Gastrocnemius medialis (tissue), 4 donors: ENCODE measurements at regions not wholly inside any gene's neighbourhood (a gene's known extent, or its start where the extent isn't known, plus 50 kb on each side); places are given as distances from the start of the nearest gene placed in this dataset.

Experiments used
- ATAC-seq, 2 donors: fragments of 150-250 bp; one replicate each; pipeline ENCODE4 v1.9.1; 2016
- DNase-seq, 2 donors: peaks; one replicate each; pipeline ENCODE4 v3.0.0-alpha.2; 2019
- H3K27ac ChIP-seq, 4 donors: fragments of 200-600 bp; sonication (generic); 1 replicate in 1 of 4; 2 replicates in 3 of 4; pipeline ENCODE4 v1.5.1; 2016 to 2018; ENCODE audit warnings: mild to moderate bottlenecking in 2 of 4, moderate library complexity in 1 of 4
- H3K27me3 ChIP-seq, 3 donors: fragments of 200-600 bp; sonication (generic) in 2 of 3; 1 replicate in 1 of 3; 2 replicates in 2 of 3; pipeline versions ENCODE4 v1.5.1 to v1.6.0; 2016 to 2019; ENCODE audit warnings: mild to moderate bottlenecking in 1 of 3, moderate library complexity in 1 of 3
- H3K36me3 ChIP-seq, 2 donors: fragments of 200-600 bp; sonication (generic) in 1 of 2; one replicate each; pipeline ENCODE4 v1.5.1; 2017 to 2018
- H3K4me1 ChIP-seq, 2 donors: fragments of 200-600 bp; sonication (generic) in 1 of 2; one replicate each; pipeline ENCODE4 v1.5.1; 2016 to 2017; ENCODE audit warnings: mild to moderate bottlenecking in 2 of 2
- H3K4me3 ChIP-seq, 4 donors: fragments of 200-600 bp; sonication (generic) in 3 of 4; 1 replicate in 1 of 4; 2 replicates in 3 of 4; pipeline ENCODE4 v1.5.1; 2016 to 2019; ENCODE audit warnings: mild to moderate bottlenecking in 2 of 4
- H3K9me3 ChIP-seq, 3 donors: fragments of 200-600 bp; sonication (generic) in 2 of 3; 1 replicate in 1 of 3; 2 replicates in 2 of 3; pipeline ENCODE4 v1.5.1; 2016 to 2019
- POLR2A ChIP-seq, 2 donors: fragments of 450-650 bp; IDR thresholded peaks; one replicate each; pipeline ENCODE4 v1.6.1; 2017; ENCODE audit warnings: antibody characterized with exemption in 2 of 2, mild to moderate bottlenecking in 2 of 2, moderate library complexity in 2 of 2
- in situ Hi-C, 4 donors: fragments of 200-750 bp; cut with MboI; loops; one replicate each; pipeline versions ENCODE4 v1.15.0 to v1.8.0; 2017; ENCODE audit warnings: low sequenced_read_pairs in 4 of 4
- intact Hi-C: fragments of 100-400 bp; cut with DNase I; formaldehyde crosslinking; loops from one replicate; pipeline ENCODE4 v1.15.1; 2023; ENCODE audit warnings: low total_unique reads
- TF ChIP-seq, protein P1 (sequence below), 5 experiments: fragments of 450-650 bp in 3 of 5; fragments of 200-600 bp in 2 of 5; sonication (generic) in 2 of 5; IDR thresholded peaks in 4 of 5; conservative IDR thresholded peaks in 1 of 5; 1 replicate in 4 of 5; 2 replicates in 1 of 5; pipeline ENCODE4 v1.5.1; 2016 to 2019; ENCODE audit warnings: antibody characterized with exemption in 5 of 5, mild to moderate bottlenecking in 3 of 5, moderate library complexity in 3 of 5

DNA sequence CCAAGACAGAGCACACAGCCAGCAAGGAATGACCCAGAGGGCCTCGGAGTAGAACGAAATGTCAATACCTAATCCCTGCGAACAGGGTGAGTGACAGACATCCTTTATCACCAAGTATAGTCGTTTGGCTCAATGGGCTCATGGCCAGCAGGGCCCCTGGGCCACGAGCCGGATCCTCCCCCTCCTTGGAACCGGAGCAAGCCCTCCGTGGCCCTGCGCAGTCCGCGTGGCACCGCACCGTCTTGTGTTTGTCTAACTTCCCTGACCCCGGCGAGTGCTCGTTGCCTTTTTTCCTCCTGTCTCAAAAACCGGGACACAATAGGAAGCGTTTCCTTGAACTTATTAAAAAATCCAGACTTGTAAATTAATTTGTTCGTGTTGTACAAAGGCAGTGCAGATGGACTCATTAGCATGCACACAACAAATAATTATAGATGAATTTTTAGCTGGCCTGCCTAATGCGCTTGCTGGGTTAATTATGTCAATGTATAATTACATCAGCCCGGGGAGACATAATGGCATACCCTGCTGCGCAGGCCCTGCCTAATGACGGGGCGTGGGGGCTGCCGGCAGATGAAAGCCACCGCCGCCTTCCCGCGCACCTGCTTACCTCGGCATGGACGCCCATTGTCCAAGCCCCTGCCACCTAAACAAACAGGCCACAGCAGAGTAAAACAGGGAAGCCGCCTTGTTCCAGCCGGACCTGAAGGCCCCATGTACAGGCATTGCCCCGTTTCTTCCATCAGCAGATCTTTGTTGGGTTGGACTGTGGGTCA is 81.6 kb downstream of the PHETA1 start:
- Histone ChIP-seq H3K4me3 (no peak overlapping the region), H3K4me1 (no peaks in the 10 kb centered on the region), H3K27ac (no peak overlapping the region), H3K9me3 (no peaks in the 10 kb centered on the region), H3K36me3 (no peaks in the 10 kb centered on the region), H3K27me3 (no peaks in the 10 kb centered on the region)
- in situ Hi-C loops = no loop called here
- TF ChIP-seq POLR2A (IDR thresholded peaks at IDR 0.05) = no peak
- TF ChIP-seq, protein P1, sequence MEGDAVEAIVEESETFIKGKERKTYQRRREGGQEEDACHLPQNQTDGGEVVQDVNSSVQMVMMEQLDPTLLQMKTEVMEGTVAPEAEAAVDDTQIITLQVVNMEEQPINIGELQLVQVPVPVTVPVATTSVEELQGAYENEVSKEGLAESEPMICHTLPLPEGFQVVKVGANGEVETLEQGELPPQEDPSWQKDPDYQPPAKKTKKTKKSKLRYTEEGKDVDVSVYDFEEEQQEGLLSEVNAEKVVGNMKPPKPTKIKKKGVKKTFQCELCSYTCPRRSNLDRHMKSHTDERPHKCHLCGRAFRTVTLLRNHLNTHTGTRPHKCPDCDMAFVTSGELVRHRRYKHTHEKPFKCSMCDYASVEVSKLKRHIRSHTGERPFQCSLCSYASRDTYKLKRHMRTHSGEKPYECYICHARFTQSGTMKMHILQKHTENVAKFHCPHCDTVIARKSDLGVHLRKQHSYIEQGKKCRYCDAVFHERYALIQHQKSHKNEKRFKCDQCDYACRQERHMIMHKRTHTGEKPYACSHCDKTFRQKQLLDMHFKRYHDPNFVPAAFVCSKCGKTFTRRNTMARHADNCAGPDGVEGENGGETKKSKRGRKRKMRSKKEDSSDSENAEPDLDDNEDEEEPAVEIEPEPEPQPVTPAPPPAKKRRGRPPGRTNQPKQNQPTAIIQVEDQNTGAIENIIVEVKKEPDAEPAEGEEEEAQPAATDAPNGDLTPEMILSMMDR (IDR thresholded peaks at IDR 0.05 in 4 of 5, conservative IDR thresholded peaks at IDR 0.05 in 1 of 5) = no peak
- no peak for DNase-seq
- intact Hi-C loops = no loop called here
- no peak for ATAC-seq

DNA sequence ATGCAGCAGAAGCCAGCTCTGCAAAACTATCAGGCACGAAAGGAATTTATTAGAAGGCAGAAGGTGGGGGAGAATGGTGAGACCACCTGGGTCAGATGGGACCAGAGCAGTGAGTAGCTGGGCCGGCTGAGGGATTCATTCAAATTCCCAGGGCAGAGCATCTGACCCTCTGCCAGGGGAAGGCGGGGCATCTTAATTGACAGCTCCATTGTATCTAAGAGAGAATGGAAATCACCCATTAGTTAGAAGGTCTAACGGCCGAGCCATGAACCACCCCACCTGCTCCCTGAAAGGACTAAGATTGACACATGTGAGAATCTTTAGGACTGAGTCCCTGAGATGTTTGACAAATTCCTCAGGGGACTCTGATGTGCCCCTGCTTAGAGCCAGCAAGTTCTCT is 83.7 kb downstream of the PHETA1 start:
- in situ Hi-C loops (no loop called here), intact Hi-C loops (no loop called here)
- Histone ChIP-seq H3K27ac (no peak overlapping the region), H3K9me3 (no peaks in the 10 kb centered on the region), H3K27me3 (peaks cover 0 to 7% (median 2%) of the 10 kb centered on the region in 3 donors), H3K36me3 (no peaks in the 10 kb centered on the region), H3K4me1 (no peaks in the 10 kb centered on the region), H3K4me3 (no peak overlapping the region)
- no peak for TF ChIP-seq POLR2A (IDR thresholded peaks at IDR 0.05)
- TF ChIP-seq, protein P1 (IDR thresholded peaks at IDR 0.05 in 4 of 5, conservative IDR thresholded peaks at IDR 0.05 in 1 of 5) = no peak
- no peak for DNase-seq
- ATAC-seq = no peak

DNA sequence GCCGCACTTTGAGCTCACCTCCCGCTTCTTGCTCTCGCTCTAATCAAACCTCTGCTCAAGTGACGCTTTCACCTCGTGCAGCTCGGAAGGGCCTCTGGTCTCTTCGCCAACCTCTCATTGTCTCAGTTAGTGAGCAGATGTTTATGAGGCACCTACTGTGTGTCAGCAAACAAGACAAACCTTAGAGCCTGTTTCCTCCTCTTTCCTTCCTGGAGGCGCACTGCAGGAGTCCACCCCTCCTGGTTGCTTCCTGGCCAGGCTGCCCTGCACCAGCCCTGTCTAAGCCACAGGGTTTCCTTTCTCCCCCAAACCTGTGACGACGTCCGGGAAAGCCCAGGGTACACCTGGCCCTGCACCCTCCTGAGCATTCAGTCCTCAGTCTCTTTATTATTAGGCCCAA is 84.2 kb downstream of the PHETA1 start:
- H3K4me3 ChIP-seq = no peak overlapping the region
- TF ChIP-seq POLR2A (IDR thresholded peaks at IDR 0.05) = no peak
- TF ChIP-seq, protein P1 (IDR thresholded peaks at IDR 0.05 in 4 of 5, conservative IDR thresholded peaks at IDR 0.05 in 1 of 5) = no peak
- H3K27me3 ChIP-seq = peaks cover 0 to 7% (median 4%) of the 10 kb centered on the region in 3 donors
- ATAC-seq (no peak), DNase-seq (no peak)
- in situ Hi-C loops (no loop called here), intact Hi-C loops (no loop called here)
- no peaks in the 10 kb centered on the region for H3K4me1 ChIP-seq
- H3K9me3 ChIP-seq = no peaks in the 10 kb centered on the region
- H3K27ac ChIP-seq = no peak overlapping the region
- H3K36me3 ChIP-seq = no peaks in the 10 kb centered on the region

DNA sequence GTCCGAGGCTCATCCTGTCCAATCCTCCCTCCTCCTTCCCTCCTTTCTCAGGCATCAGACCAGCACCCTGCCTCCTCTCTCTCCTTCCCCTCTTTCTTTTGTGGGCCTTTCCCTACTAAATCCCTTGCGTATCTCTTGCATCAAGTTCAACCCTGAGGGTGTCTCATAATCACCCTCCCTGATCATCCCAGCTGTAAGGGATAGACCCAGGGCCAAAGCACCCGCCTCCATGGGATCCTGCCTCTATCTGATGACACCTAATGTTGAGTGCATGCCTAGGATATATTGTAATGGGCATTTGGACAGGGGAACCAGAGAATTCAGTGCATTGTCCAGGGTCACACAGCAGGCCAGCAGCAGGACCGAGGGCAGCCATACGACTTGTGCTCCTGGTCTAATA is 84.9 kb downstream of the PHETA1 start:
- Histone ChIP-seq H3K4me1 (no peaks in the 10 kb centered on the region), H3K4me3 (no peak overlapping the region), H3K27ac (no peak overlapping the region), H3K9me3 (no peaks in the 10 kb centered on the region), H3K27me3 (peaks cover 0 to 11% (median 7%) of the 10 kb centered on the region in 3 donors), H3K36me3 (no peaks in the 10 kb centered on the region)
- no peak for DNase-seq
- in situ Hi-C loops (no loop called here), intact Hi-C loops (no loop called here)
- TF ChIP-seq, protein P1 (IDR thresholded peaks at IDR 0.05 in 4 of 5, conservative IDR thresholded peaks at IDR 0.05 in 1 of 5) = no peak
- no peak for TF ChIP-seq POLR2A (IDR thresholded peaks at IDR 0.05)
- no peak for ATAC-seq
